ENCODE measurements at regions not wholly inside any gene's neighbourhood (a gene's known extent, or its start where the extent isn't known, plus 50 kb on each side); places are given as distances from the start of the nearest gene placed in this dataset.

DNA sequence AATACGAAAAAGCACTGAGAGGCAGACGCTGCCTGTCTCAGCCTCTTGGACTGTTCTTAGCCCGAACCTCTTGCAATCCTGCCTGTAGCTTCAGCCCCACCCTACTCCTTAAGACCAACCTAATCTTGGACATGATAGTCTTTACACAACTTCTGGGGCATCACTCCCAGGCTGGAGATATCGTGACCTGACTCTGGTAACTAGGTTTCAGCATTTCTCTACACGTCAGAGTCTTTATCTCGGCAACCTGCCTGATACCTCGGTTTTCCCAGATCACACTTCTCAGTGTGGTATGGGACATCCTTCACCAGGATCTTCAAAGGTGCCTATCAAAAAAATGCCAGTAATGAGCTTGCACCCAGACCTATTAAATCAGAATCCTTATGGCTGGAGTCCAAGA, 590.2 kb upstream of the KCNMB2 start:
- DNase-seq (ENCODE audit: low read depth) = no peak

GRCh38 chr3:177946497-177946896, 589.7 kb upstream of the KCNMB2 start:
- DNase-seq (ENCODE audit: low read depth) = no peak

- DNase-seq (ENCODE audit: low read depth) = no peak
Measured at GRCh38 chr3:177946936-177947335, 589.3 kb upstream of the KCNMB2 start.

DNA sequence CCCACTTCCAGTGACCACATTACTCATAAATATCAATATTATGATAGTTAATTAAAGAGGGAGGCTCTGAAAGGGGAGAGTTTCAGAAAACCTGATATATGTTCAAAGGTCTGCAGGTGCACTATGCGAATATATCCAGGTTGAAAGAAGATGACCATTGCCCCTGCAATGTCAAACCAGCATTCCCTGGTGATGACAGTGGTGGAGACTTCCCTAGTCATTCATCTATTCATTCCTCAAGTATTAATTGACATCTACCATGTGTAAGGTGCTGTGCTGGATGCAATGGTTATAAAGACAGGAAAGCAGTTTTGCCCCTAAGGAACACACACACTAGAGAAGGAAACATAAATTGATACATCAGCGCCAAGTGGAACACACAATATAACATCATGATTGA, 588.3 kb upstream of the KCNMB2 start:
- no peak for DNase-seq (ENCODE audit: low read depth)

GRCh38 chr3:177948716-177949425, 587.4 kb upstream of the KCNMB2 start:
- DNase-seq (ENCODE audit: low read depth) = no peak

DNA sequence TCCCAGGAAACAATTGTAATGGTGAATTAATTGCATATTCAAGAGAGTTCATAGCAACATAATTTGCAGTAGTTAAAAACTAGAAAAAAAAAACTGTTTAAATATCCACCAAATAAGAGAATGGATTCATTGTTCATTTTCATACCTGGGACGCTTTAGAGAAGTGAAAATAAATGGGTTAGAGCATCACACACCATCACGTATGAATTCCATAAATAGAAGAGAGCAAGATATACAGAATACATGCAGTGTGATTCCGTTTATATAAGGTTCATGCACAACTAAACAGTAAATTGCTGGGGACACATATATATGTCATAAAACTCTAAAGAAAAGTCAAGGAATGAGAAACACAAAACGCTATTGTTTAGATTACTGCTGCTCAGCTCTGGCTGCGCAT, 577.0 kb upstream of the KCNMB2 start:
- no peak for DNase-seq (ENCODE audit: low read depth)

DNA sequence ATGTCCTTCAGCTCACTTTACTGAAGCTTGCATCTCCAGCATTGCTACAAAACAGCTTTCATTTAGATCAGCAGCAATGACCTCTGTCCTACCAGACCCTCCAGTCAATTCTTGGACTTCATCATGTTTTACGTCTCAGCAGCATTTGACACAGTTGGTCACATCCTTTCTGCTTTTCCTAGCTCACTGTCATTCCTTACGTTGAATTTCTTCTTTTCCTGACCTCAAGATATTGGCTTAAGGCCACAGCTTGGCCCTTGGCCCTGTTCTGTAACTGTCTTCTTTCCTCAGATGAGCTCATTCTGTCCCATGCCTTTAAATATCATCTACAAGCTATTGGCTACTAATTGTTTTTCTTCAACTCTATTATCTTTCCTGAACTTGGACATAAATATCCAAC, 576.2 kb upstream of the KCNMB2 start:
- DNase-seq (ENCODE audit: low read depth) = no peak

- DNase-seq (ENCODE audit: low read depth) = no peak
Measured at GRCh38 chr3:177960722-177961121, 575.5 kb upstream of the KCNMB2 start.

DNA sequence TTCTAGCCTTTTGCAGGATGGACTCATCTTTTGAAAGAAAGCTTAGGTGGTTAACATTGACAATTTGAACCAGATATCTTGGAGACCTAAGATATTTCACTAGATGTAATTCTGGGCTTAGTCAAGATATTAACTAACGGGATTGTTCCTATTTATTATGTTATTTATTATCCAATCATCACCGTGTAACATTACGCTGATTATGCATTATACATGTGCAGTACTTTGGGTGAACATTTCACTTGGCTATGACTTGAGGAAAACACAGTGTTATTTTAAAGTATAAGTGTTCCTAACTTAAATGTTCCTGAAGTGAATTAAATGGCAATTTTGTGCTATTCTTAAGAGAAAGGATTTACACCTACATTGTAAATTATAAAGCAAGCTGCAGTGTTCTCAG, 574.5 kb upstream of the KCNMB2 start:
- no peak for DNase-seq (ENCODE audit: low read depth)

DNA sequence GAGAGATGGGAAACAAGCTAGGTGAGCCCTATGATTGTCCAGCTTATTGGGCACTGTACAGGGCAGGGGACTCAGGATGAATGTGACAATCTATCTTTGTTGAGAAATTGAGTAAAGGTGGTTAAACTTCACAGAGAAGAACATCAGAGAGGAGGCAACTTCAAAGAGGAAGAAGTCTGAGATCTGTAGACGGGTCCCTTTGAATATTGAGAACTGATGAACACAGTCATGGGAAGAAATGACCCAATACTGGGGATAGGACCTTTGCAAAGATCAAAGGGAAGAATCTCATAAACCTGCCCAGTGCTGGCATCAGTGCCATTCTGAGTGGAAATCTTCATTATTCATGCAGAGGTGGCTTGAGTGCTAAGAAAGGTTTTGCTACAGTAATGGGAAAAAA, 569.7 kb upstream of the KCNMB2 start:
- DNase-seq (ENCODE audit: low read depth) = no peak

DNA sequence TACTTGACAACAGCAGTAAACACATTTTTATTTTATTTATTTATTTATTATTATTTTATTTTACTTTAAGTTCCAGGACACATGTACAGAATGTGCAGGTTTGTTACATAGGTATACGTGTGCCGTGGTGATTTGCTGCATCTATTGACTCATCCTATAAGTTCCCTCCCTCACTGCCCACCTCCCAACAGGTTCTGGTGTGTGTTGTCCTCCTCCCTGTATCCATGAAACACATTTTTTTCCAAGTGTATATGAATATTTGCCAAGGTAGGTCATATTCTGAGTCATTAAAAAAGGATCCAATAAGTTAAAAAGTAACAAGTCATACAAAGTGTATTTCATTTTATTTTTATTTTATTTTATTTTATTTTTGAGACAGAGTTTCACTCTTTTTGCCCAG, 567.3 kb upstream of the KCNMB2 start:
- no peak for DNase-seq (ENCODE audit: low read depth)

DNA sequence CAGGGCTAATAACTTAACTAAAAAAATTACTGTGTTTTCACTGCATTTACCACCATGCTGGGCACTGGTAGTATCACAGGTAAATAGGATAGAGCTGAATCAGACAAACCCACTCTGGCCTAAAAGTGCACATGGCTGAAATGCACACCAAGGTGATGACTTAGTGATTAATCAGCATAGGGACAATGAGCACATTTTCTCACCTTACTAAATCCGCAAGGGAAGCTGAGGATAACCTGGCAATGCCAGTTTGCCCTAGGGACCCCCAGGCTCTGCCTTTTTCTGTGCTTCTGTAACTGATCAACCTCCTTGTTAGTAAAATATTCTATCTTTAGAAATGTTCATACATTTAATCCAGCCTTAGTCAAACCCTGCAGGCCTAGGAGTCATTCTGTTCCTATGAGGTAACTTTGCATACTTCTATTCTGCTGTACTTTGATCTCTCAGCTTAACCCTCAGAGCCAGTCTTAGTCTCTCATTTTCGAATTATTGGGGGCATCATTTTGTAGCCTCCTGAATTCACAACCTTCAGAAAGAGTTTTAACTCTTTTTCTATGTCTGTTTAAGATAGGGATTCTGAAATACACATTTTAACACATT, 562.9 kb upstream of the KCNMB2 start:
- no peak for DNase-seq (ENCODE audit: low read depth)

DNA sequence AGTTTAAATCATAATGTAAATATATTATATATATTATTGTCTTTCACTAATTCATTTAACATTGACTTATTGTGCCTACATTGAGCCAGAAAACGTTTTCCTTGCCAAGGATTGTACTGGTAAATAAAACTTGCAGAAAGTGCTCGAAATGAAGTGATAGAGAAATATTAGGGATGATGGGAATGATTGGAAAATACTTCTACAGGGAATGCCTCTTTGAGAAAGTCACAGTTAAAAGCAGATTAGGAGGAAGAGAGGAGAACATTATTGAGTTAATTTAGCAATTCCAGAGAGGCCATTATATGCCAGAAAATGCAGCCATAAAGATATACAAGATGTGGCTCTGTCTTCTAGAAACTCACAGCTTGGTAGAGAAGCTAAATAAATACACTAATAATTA, 560.0 kb upstream of the KCNMB2 start:
- no peak for DNase-seq (ENCODE audit: low read depth)

DNA sequence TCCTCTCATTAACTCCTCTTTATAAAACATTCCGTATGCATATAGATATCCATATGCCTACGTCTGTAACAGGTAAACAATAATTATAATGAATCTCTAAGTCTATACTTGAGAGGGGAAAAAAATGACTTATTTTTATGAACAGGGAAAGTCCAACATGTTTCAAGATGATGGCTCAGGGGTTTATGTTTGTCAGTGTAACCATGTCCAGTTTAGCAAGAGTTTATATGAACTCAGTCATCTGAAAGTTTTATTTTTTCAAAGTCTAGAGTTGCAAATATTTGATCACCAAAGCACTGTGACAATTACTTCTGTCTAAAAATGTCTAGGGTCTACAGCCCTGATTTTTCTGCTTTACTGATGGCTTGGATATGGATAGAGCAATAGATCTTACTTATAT, 559.4 kb upstream of the KCNMB2 start:
- DNase-seq (ENCODE audit: low read depth) = no peak

GRCh38 chr3:177977381-177978158, 558.7 kb upstream of the KCNMB2 start:
- no peak for DNase-seq (ENCODE audit: low read depth)

DNA sequence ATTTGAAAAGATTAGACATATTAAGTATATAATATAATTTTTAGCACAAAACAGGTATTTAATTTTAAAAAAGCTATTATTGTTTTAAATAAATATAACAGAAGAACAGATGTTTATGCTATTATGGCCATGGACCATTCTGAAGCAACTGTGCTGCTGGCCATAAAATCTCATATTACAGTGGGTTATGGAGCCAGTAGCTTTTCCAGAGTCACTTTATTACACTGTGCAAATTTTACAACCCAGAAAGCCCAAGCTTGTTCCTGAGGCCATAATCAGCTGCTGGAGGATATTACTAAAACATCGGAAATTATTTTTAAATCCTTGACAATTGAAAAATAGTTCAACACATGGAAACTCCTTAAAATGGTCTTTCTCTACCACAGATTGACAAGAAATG, 557.3 kb upstream of the KCNMB2 start:
- no peak for DNase-seq (ENCODE audit: low read depth)

GRCh38 chr3:177979703-177980102, 556.5 kb upstream of the KCNMB2 start:
- no peak for DNase-seq (ENCODE audit: low read depth)

- no peak for DNase-seq (ENCODE audit: low read depth)
Measured at GRCh38 chr3:177981576-177981975, 554.7 kb upstream of the KCNMB2 start.

DNA sequence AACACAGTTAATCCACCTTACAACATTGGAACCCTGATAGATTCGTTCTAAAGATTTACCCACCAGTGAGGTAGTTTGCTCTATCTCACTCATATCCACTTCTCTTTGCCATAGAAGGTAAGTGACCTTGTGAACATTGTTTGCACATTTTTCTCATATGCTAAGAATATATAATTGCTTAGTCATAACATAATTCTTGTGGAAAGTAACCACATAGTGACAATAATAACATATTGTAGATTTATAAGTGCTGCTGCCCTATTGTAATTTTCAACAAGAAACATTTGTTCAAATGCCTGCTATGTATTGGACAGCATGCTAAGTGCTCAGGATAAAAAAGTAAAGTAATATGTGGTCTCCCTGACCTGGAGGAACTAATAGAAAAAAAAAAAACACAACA, 554.2 kb upstream of the KCNMB2 start:
- no peak for DNase-seq (ENCODE audit: low read depth)

- no peak for DNase-seq (ENCODE audit: low read depth)
Measured at GRCh38 chr3:177983320-177983719, 552.9 kb upstream of the KCNMB2 start.

- DNase-seq (ENCODE audit: low read depth) = no peak
Measured at GRCh38 chr3:177992993-177993970, 543.0 kb upstream of the KCNMB2 start.

DNA sequence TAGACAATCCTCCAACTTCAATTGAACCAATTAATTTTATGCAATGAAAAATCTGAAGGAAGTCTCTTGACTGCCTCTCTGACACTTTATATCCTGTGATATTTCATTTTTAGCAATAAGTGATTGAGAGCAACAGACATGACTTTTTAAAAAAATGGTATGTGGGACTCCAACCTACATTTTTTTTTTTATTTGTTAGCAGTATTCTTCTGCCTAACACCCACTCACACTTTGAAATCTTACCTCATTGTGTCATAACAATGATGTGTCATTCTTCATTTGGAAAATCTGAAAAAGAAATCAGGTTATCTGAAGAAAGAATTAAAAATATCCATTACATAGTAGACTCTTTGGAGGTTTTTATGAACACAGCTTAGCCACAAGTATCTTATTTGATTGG, 541.3 kb upstream of the KCNMB2 start:
- no peak for DNase-seq (ENCODE audit: low read depth)

Data from activated T-cell treated with anti-CD3 and anti-CD28 coated beads for 24 hours (primary cell).